ENCODE measurements at regions not wholly inside any gene's neighbourhood (a gene's known extent, or its start where the extent isn't known, plus 50 kb on each side); places are given as distances from the start of the nearest gene placed in this dataset.

DNA sequence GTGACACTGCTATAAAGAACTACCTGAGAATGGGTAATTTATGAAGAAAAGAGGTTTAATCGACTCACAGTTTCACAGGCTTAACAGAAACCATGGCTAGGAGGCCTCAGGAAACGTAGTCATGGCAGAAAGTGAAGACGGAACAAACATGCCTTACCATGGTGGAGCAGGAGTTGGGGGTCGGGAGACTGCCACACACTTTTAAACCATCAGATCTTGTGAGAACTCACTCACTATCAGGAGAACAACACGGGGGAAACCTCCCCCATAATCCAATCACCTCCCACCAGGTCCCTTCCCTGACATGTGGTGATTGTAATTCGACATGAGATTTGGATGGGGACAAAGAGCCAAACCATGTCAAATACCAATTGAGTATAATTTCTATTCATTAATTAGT lies 2392.6 kb upstream of the C9orf72 start:
- H3K4me3 ChIP-seq (ENCODE audit: low read length), result no peak overlapping the region
- no peak for TF ChIP-seq ZNF274 (IDR thresholded peaks at IDR 0.05; ENCODE audit: low read depth, low read length)

DNA sequence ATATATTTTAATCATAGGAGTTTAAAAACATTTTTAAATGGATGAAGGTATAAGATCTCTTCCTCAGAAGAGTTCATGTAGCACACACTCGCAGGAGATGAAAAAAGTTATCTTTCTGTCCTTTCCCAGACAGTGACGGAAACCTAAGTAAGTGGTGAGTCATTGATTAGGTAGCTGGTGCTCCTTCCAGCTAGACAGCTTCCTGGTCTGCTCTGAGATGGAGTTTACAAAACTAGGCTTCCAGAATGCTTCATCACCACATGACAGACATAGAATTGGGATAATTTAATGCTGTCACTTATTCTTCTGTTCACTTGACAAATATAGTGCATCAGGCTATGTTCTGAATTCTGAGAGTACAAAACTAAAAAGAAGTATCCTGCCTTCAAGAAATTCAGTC lies 2393.0 kb upstream of the C9orf72 start:
- TF ChIP-seq ZNF274 (IDR thresholded peaks at IDR 0.05; ENCODE audit: low read depth, low read length), result no peak
- no peak overlapping the region for H3K4me3 ChIP-seq (ENCODE audit: low read length)

- TF ChIP-seq ZNF274 (IDR thresholded peaks at IDR 0.05; ENCODE audit: low read depth, low read length), result no peak
- H3K4me3 ChIP-seq (ENCODE audit: low read length), result no peak overlapping the region
These were observed 2395.6 kb upstream of the C9orf72 start for GRCh38 chr9:29968831-29969230.

DNA sequence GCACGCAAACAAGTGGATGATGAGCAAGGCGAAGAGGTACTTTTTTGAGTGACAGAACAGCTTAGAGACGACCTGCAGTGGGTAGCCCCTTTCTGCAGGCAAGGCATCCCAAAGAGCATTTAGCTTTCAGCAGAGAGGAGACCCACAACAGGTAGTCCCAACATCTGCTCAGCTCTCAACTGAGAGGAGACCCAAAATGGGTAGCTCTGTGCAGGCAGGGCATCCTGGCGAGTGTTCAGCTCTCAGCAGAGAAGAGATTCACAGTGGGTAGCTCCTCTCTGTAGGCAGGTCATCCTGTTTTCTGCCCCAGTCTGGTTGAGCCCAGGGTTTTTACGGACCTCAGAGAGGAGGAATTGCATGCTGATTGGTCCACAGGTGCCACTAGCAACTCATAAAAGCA lies 2396.1 kb upstream of the C9orf72 start:
- TF ChIP-seq ZNF274 (IDR thresholded peaks at IDR 0.05; ENCODE audit: low read depth, low read length), result no peak
- H3K4me3 ChIP-seq (ENCODE audit: low read length), result no peak overlapping the region

GRCh38 chr9:29969856-29970647 lies 2396.8 kb upstream of the C9orf72 start:
- TF ChIP-seq ZNF274 (IDR thresholded peaks at IDR 0.05; ENCODE audit: low read depth, low read length), result no peak
- H3K4me3 ChIP-seq (ENCODE audit: low read length), result no peak overlapping the region

GRCh38 chr9:29974197-29974596 lies 2400.9 kb upstream of the C9orf72 start:
- H3K4me3 ChIP-seq (ENCODE audit: low read length), result no peak overlapping the region
- no peak for TF ChIP-seq ZNF274 (IDR thresholded peaks at IDR 0.05; ENCODE audit: low read depth, low read length)

DNA sequence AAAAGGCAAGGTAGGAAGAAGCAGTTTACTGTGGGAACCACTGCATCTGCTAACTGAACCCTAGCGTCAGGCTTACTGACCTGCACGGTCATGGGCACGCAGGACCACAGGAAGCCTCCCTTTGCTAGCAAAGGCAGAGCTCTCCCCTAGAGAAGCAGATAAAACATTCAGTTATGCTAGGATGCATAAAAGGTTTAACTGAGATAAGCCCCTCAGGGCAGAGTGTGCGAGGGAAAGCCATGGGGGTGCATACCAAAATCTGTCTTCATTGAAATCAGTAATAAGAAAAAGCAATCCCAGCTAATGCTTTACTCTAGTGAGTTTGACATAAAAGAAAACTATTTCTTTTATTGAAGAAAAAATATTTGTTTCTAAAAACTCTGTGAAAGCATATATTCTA lies 2403.7 kb upstream of the C9orf72 start:
- TF ChIP-seq ZNF274 (IDR thresholded peaks at IDR 0.05; ENCODE audit: low read depth, low read length), result no peak
- H3K4me3 ChIP-seq (ENCODE audit: low read length), result no peak overlapping the region

- TF ChIP-seq ZNF274 (IDR thresholded peaks at IDR 0.05; ENCODE audit: low read depth, low read length), result no peak
- H3K4me3 ChIP-seq (ENCODE audit: low read length), result no peak overlapping the region
These were observed 2403.4 kb upstream of the ACO1 start for GRCh38 chr9:29981013-29981412.

GRCh38 chr9:29999645-30000044 lies 2384.8 kb upstream of the ACO1 start:
- no peak for TF ChIP-seq ZNF274 (IDR thresholded peaks at IDR 0.05; ENCODE audit: low read depth, low read length)

DNA sequence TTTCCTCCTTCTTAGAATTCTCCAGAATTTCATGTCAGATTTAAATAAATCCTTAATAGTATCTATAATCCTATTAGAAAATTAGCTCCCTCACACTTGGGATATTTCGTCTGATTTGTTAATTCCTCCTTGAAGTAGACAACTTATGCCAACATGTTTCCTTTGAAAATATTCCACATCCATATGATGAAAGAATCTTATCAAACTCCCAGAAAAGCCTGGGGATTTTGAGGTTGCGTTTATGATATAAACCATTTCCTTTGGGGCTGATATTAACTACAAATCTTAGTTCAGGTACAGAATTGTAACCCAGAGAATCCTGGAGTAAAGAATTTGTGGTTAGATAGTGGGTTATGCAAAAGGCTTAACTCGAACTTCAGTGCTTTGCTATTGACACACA lies 2373.8 kb upstream of the ACO1 start:
- TF ChIP-seq ZNF274 (IDR thresholded peaks at IDR 0.05; ENCODE audit: low read depth, low read length), result no peak
- H3K4me3 ChIP-seq (ENCODE audit: low read length), result no peak overlapping the region

More at GRCh38 chr9:29999645-30000044, 2384.8 kb upstream of the ACO1 start:
- H3K4me3 ChIP-seq (ENCODE audit: low read length), result no peak overlapping the region

GRCh38 chr9:30012622-30013021 lies 2371.8 kb upstream of the ACO1 start:
- no peak for TF ChIP-seq ZNF274 (IDR thresholded peaks at IDR 0.05; ENCODE audit: low read depth, low read length)
- H3K4me3 ChIP-seq (ENCODE audit: low read length), result no peak overlapping the region

DNA sequence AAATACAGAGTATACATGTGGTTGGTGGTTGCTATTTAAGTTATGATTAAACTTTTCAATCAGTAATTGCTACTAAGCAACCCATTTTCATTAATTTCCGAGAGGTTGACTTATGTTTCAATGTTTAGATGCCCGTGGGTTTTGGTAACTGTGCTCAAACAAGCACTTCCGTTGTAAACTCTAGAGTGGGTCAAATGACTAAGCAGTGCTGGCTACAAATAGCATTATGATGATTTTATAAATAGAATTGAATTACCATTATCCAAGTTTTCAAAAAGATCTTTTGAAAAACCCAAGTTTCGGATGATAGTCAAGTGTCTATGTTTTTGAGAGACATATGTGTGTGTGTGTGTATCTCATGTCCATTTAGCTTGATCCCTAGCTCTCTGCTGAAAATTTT lies 2369.4 kb upstream of the ACO1 start:
- no peak overlapping the region for H3K4me3 ChIP-seq (ENCODE audit: low read length)
- TF ChIP-seq ZNF274 (IDR thresholded peaks at IDR 0.05; ENCODE audit: low read depth, low read length), result no peak

- H3K4me3 ChIP-seq (ENCODE audit: low read length), result no peak overlapping the region
- no peak for TF ChIP-seq ZNF274 (IDR thresholded peaks at IDR 0.05; ENCODE audit: low read depth, low read length)
These were observed 2364.3 kb upstream of the ACO1 start for GRCh38 chr9:30020161-30020560.

GRCh38 chr9:30035761-30036160 lies 2348.7 kb upstream of the ACO1 start:
- TF ChIP-seq ZNF274 (IDR thresholded peaks at IDR 0.05; ENCODE audit: low read depth, low read length), result no peak
- H3K4me3 ChIP-seq (ENCODE audit: low read length), result no peak overlapping the region

DNA sequence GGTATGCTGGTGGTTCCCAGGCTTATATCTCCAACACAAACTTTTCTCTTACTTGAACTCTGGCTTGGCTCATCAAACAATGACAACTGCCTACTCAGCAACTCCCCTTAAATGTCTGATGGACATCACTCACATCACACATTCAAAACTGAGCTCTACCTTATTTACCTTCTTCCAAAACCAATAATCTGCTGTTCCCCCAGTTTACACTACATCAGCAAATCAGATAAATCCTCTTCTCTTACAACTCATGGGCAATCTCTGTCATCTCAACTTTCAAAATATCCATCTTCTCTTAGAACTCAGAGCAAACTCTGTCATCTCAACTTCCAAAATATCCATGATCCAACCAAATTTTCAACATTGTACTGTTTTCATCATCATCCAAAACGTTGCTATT lies 2347.9 kb upstream of the ACO1 start:
- TF ChIP-seq ZNF274 (IDR thresholded peaks at IDR 0.05; ENCODE audit: low read depth, low read length), result no peak
- H3K4me3 ChIP-seq (ENCODE audit: low read length), result no peak overlapping the region

GRCh38 chr9:30039712-30040111 lies 2344.7 kb upstream of the ACO1 start:
- TF ChIP-seq ZNF274 (IDR thresholded peaks at IDR 0.05; ENCODE audit: low read depth, low read length), result no peak
- no peak overlapping the region for H3K4me3 ChIP-seq (ENCODE audit: low read length)

Measured in GM08714 (cell line).